ENCODE measurements at regions not wholly inside any gene's neighbourhood (a gene's known extent, or its start where the extent isn't known, plus 50 kb on each side); places are given as distances from the start of the nearest gene placed in this dataset.

GRCh38 chr4:166546009-166546408 lies 673.0 kb downstream of the TLL1 start:
- DNase-seq (ENCODE audit: low read depth): no peak
- TF ChIP-seq CTCF (conservative IDR thresholded peaks at IDR 0.05; ENCODE audit: low read depth, low read length): no peak
- no peak overlapping the region for H3K4me3 ChIP-seq (ENCODE audit: low read depth, low read length)

- TF ChIP-seq CTCF (conservative IDR thresholded peaks at IDR 0.05; ENCODE audit: low read depth, low read length): no peak
- DNase-seq (ENCODE audit: low read depth): no peak
These were observed 656.7 kb downstream of the SPOCK3 start for GRCh38 chr4:166577639-166578038.

GRCh38 chr4:166585491-166585890 lies 648.8 kb downstream of the SPOCK3 start:
- no peak overlapping the region for H3K4me3 ChIP-seq (ENCODE audit: low read depth, low read length)
- no peak for TF ChIP-seq CTCF (conservative IDR thresholded peaks at IDR 0.05; ENCODE audit: low read depth, low read length)
- no peak for DNase-seq (ENCODE audit: low read depth)

More at GRCh38 chr4:166577639-166578038, 656.7 kb downstream of the SPOCK3 start:
- no peak overlapping the region for H3K4me3 ChIP-seq (ENCODE audit: low read depth, low read length)

- peak; percentile 84 for TF ChIP-seq CTCF (conservative IDR thresholded peaks at IDR 0.05; ENCODE audit: low read depth, low read length)
- no peak for DNase-seq (ENCODE audit: low read depth)
- no peak overlapping the region for H3K4me3 ChIP-seq (ENCODE audit: low read depth, low read length)
These were observed 639.9 kb downstream of the SPOCK3 start for GRCh38 chr4:166594326-166594946.

- no peak for TF ChIP-seq CTCF (conservative IDR thresholded peaks at IDR 0.05; ENCODE audit: low read depth, low read length)
- no peak for DNase-seq (ENCODE audit: low read depth)
- H3K4me3 ChIP-seq (ENCODE audit: low read depth, low read length): no peak overlapping the region
These were observed 634.0 kb downstream of the SPOCK3 start for GRCh38 chr4:166600264-166600663.

- TF ChIP-seq CTCF (conservative IDR thresholded peaks at IDR 0.05; ENCODE audit: low read depth, low read length): no peak
These were observed 632.2 kb downstream of the SPOCK3 start for GRCh38 chr4:166602068-166602467.

GRCh38 chr4:166622425-166622977 lies 611.8 kb downstream of the SPOCK3 start:
- H3K4me3 ChIP-seq (ENCODE audit: low read depth, low read length): no peak overlapping the region
- TF ChIP-seq CTCF (conservative IDR thresholded peaks at IDR 0.05; ENCODE audit: low read depth, low read length): no peak
- no peak for DNase-seq (ENCODE audit: low read depth)

More at GRCh38 chr4:166602068-166602467, 632.2 kb downstream of the SPOCK3 start:
- no peak overlapping the region for H3K4me3 ChIP-seq (ENCODE audit: low read depth, low read length)
- DNase-seq (ENCODE audit: low read depth): no peak

Measured in epithelial cell of proximal tubule (primary cell).